OCI-LY1 (cell line): ENCODE measurements at regions not wholly inside any gene's neighbourhood (a gene's known extent, or its start where the extent isn't known, plus 50 kb on each side); places are given as distances from the start of the nearest gene placed in this dataset.
"Not testable (repeated sequence)": the region's sequence is repeated elsewhere in the genome, so short reads cannot be mapped to it uniquely, and the experiment has no call there.

Experiments
- CTCF ChIP-seq: fragments of 200-600 bp; sonication (generic), shearing (Covaris generic); IDR thresholded peaks from 2 replicates; pipeline ENCODE4 v1.5.1; 2017; ENCODE audit warnings: mild to moderate bottlenecking, antibody characterized with exemption, low read length, moderate library complexity, mixed read lengths
- EZH2 ChIP-seq: fragments of 200-600 bp; sonication (generic), shearing (Covaris generic); IDR thresholded peaks from 2 replicates; pipeline ENCODE4 v1.8.0; 2017; ENCODE audit warnings: borderline replicate concordance, mixed run types, mild to moderate bottlenecking, antibody characterized with exemption, low read length, moderate library complexity, mixed read lengths

GRCh38 chr18:14378376-14378775, 165.0 kb downstream of the POTEC start:
- TF ChIP-seq CTCF, EZH2: not testable (repeated sequence)
